ENCODE measurements at regions not wholly inside any gene's neighbourhood (a gene's known extent, or its start where the extent isn't known, plus 50 kb on each side); places are given as distances from the start of the nearest gene placed in this dataset.
A peak's percentile ranks its signal among the peaks of the same experiment; 100 is the strongest.

DNA sequence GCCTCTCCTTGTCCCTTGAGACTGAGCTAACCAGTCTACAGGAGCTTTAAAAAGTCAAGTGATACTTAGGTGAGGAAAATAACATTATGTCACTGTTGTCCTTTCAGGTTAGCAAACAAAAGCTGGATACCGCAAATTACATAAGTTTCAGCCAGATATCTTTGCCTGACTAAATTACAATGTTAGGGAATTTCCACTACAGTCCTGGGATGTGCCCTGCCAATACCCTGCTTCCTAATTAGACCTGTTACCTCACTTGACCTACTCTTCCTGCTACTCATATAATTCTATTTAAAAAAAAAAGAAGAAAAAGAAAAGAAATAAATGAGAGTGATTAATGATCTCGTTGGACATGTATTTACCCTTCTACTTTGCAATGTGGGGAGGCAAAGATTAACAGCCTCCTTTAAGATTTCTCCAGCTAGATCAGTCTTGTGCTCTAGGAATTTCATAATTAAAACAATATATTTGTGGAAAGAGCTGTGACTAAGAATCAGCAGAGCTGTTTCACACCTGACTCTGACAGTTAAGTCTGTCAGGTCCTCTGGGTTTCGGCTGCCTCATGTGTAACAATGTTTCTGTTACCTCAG lies 318.9 kb downstream of the HDGFL1 start:
- Histone ChIP-seq H4K20me1 (ENCODE audit: control insufficient read depth, extremely low read depth, insufficient read depth, low read length) (no peaks in the 10 kb centered on the region), H3K79me2 (ENCODE audit: control insufficient read depth, insufficient read depth, low read length) (no peaks in the 10 kb centered on the region), H3K36me3 (ENCODE audit: control insufficient read depth, insufficient read depth, low read length) (no peaks in the 10 kb centered on the region), H3K27ac (ENCODE audit: insufficient read depth, low read length) (no peak overlapping the region), H3K9ac (ENCODE audit: insufficient read depth, low read length) (no peak overlapping the region), H2AFZ (ENCODE audit: low read length) (no peak overlapping the region), H3K4me3 (replicated peaks in 1 of 4; ENCODE audit: control extremely low read depth in 1 of 4, insufficient read depth in 1 of 4, low read depth in 3 of 4, low read length in 4 of 4) (no peak overlapping the region), H3K4me1 (ENCODE audit: control insufficient read depth, extremely low read depth, insufficient read depth, low read length) (peaks cover 4% of the 10 kb centered on the region), H3K27me3 (ENCODE audit: control insufficient read depth, insufficient read depth, low read length) (no peaks in the 10 kb centered on the region), H3K4me2 (ENCODE audit: extremely low read depth, insufficient read depth, low read length) (no peak overlapping the region), H3K9me3 (ENCODE audit: control insufficient read depth, insufficient read depth, low read depth, low read length) (no peaks in the 10 kb centered on the region)
- DNase-seq (ENCODE audit: low read depth in 2 of 2) = peak in 1 of 2 donors; percentile 75
- TF ChIP-seq CTCF (conservative IDR thresholded peaks at IDR 0.05 in 1 of 2, IDR thresholded peaks at IDR 0.05 in 1 of 2; ENCODE audit: low read depth in 1 of 2, low read length in 2 of 2) = no peak
- no peak for TF ChIP-seq EZH2 (IDR thresholded peaks at IDR 0.05; ENCODE audit: low read length, missing control alignments)

DNA sequence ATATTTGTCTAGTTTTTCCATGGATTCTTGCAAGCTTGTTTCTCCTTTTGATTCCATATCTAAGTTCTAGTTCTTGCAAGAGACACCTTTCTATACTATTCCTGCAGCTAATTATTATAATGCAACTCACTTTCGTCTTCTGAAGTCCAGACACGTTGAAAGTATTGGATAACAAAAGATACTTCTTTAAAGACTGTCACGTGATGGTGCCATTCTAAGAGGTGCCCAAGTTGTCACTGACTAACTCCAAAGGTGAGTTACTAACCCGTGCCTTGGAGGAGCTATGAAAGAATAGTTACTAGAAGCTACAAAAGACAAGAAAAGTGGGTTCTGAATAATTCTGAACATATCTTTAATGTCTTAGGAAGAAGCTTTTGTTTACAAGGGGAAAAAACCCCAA lies 322.6 kb downstream of the HDGFL1 start:
- peak overlapping the region; percentile 73 for H2AFZ ChIP-seq (ENCODE audit: low read length)
- no peak for DNase-seq (ENCODE audit: low read depth in 2 of 2)

GRCh38 chr6:22892452-22892851 lies 323.1 kb downstream of the HDGFL1 start:
- Histone ChIP-seq H2AFZ (ENCODE audit: low read length) (peak overlapping the region; percentile 73), H3K27me3 (ENCODE audit: control insufficient read depth, insufficient read depth, low read length) (no peaks in the 10 kb centered on the region), H3K4me1 (ENCODE audit: control insufficient read depth, extremely low read depth, insufficient read depth, low read length) (peaks cover 4% of the 10 kb centered on the region), H3K36me3 (ENCODE audit: control insufficient read depth, insufficient read depth, low read length) (no peaks in the 10 kb centered on the region), H3K9me3 (ENCODE audit: control insufficient read depth, insufficient read depth, low read depth, low read length) (no peaks in the 10 kb centered on the region), H3K79me2 (ENCODE audit: control insufficient read depth, insufficient read depth, low read length) (no peaks in the 10 kb centered on the region), H3K27ac (ENCODE audit: insufficient read depth, low read length) (peak overlapping the region; percentile 77), H3K4me3 (replicated peaks in 1 of 4; ENCODE audit: control extremely low read depth in 1 of 4, insufficient read depth in 1 of 4, low read depth in 3 of 4, low read length in 4 of 4) (no peak overlapping the region), H3K9ac (ENCODE audit: insufficient read depth, low read length) (no peak overlapping the region), H3K4me2 (ENCODE audit: extremely low read depth, insufficient read depth, low read length) (peak overlapping the region; percentile 48), H4K20me1 (ENCODE audit: control insufficient read depth, extremely low read depth, insufficient read depth, low read length) (no peaks in the 10 kb centered on the region)
- TF ChIP-seq CTCF (conservative IDR thresholded peaks at IDR 0.05 in 1 of 2, IDR thresholded peaks at IDR 0.05 in 1 of 2; ENCODE audit: low read depth in 1 of 2, low read length in 2 of 2) (no peak), EZH2 (IDR thresholded peaks at IDR 0.05; ENCODE audit: low read length, missing control alignments) (no peak)
- peak; percentile 97 to 99 for DNase-seq (ENCODE audit: low read depth in 2 of 2)

More for the DNA sequence above, 322.6 kb downstream of the HDGFL1 start:
- no peaks in the 10 kb centered on the region for H3K9me3 ChIP-seq (ENCODE audit: control insufficient read depth, insufficient read depth, low read depth, low read length)
- no peaks in the 10 kb centered on the region for H4K20me1 ChIP-seq (ENCODE audit: control insufficient read depth, extremely low read depth, insufficient read depth, low read length)
- H3K4me3 ChIP-seq (replicated peaks in 1 of 4; ENCODE audit: control extremely low read depth in 1 of 4, insufficient read depth in 1 of 4, low read depth in 3 of 4, low read length in 4 of 4) = no peak overlapping the region
- no peaks in the 10 kb centered on the region for H3K36me3 ChIP-seq (ENCODE audit: control insufficient read depth, insufficient read depth, low read length)
- H3K79me2 ChIP-seq (ENCODE audit: control insufficient read depth, insufficient read depth, low read length) = no peaks in the 10 kb centered on the region
- no peak for TF ChIP-seq EZH2 (IDR thresholded peaks at IDR 0.05; ENCODE audit: low read length, missing control alignments)
- no peak for TF ChIP-seq CTCF (conservative IDR thresholded peaks at IDR 0.05 in 1 of 2, IDR thresholded peaks at IDR 0.05 in 1 of 2; ENCODE audit: low read depth in 1 of 2, low read length in 2 of 2)
- H3K27me3 ChIP-seq (ENCODE audit: control insufficient read depth, insufficient read depth, low read length) = no peaks in the 10 kb centered on the region
- H3K4me1 ChIP-seq (ENCODE audit: control insufficient read depth, extremely low read depth, insufficient read depth, low read length) = peaks cover 4% of the 10 kb centered on the region
- no peak overlapping the region for H3K9ac ChIP-seq (ENCODE audit: insufficient read depth, low read length)
- peak overlapping the region; percentile 48 for H3K4me2 ChIP-seq (ENCODE audit: extremely low read depth, insufficient read depth, low read length)
- H3K27ac ChIP-seq (ENCODE audit: insufficient read depth, low read length) = peak overlapping the region; percentile 77
